Left ventricle myocardium inferior (tissue), 1 donor: ENCODE measurements at regions not wholly inside any gene's neighbourhood (a gene's known extent, or its start where the extent isn't known, plus 50 kb on each side); places are given as distances from the start of the nearest gene placed in this dataset.

ENCODE experiments used
- DNase-seq: peaks from one replicate; pipeline ENCODE4 v3.0.0-alpha.2; 2020
- H3K27ac ChIP-seq: fragments of 200-600 bp; replicated peaks from 2 replicates; pipeline ENCODE4 v1.8.0; 2021
- H3K27me3 ChIP-seq: fragments of 200-600 bp; 2 replicates; pipeline ENCODE4 v1.8.0; 2021; ENCODE audit warnings: low read depth
- H3K36me3 ChIP-seq: fragments of 200-600 bp; 2 replicates; pipeline ENCODE4 v1.8.0; 2021
- H3K4me1 ChIP-seq: fragments of 200-600 bp; 2 replicates; pipeline ENCODE4 v1.8.0; 2021
- H3K4me3 ChIP-seq: fragments of 200-600 bp; 2 replicates; pipeline ENCODE4 v1.8.0; 2021; ENCODE audit warnings: mild to moderate bottlenecking, moderate library complexity
- H3K9me3 ChIP-seq: fragments of 200-600 bp; replicated peaks from 2 replicates; pipeline ENCODE4 v1.8.0; 2021
- intact Hi-C: fragments of 100-400 bp; cut with micrococcal nuclease; formaldehyde crosslinking; loops from one replicate; pipeline ENCODE4 v1.11.0; 2022
- TF ChIP-seq, protein P1 (sequence below): fragments of 200-600 bp; IDR thresholded peaks from 2 replicates; pipeline ENCODE4 v1.8.0; 2021; ENCODE audit warnings: antibody characterized with exemption, mild to moderate bottlenecking, borderline replicate concordance
- donor health status: DM: no; HTN: yes; CAD: no; lungs with severe emphysema.

DNA sequence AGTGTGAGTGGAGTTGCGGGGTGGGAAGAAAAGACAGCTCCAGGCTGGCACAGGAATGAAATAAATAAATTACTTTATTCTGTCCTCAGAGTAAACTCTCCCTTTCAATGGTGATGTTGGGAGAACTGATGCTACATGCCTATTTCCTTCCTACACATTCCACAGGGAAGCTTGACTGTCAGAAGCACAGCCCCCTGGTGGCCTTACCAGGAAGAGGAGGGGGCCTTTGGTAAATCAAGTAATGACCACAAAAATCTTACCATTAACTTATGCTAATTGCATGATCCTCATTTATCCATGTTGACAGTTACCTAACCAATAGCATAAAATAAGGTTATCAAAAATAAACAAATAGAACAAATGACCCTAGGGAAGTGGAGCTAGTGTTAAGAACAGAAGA, 605.0 kb upstream of the PKN2 start:
- no peaks in the 10 kb centered on the region for H3K27me3 ChIP-seq
- H3K4me3 ChIP-seq = no peak overlapping the region
- H3K4me1 ChIP-seq = no peaks in the 10 kb centered on the region
- H3K9me3 ChIP-seq = no peaks in the 10 kb centered on the region
- no peak for DNase-seq
- TF ChIP-seq, protein P1, sequence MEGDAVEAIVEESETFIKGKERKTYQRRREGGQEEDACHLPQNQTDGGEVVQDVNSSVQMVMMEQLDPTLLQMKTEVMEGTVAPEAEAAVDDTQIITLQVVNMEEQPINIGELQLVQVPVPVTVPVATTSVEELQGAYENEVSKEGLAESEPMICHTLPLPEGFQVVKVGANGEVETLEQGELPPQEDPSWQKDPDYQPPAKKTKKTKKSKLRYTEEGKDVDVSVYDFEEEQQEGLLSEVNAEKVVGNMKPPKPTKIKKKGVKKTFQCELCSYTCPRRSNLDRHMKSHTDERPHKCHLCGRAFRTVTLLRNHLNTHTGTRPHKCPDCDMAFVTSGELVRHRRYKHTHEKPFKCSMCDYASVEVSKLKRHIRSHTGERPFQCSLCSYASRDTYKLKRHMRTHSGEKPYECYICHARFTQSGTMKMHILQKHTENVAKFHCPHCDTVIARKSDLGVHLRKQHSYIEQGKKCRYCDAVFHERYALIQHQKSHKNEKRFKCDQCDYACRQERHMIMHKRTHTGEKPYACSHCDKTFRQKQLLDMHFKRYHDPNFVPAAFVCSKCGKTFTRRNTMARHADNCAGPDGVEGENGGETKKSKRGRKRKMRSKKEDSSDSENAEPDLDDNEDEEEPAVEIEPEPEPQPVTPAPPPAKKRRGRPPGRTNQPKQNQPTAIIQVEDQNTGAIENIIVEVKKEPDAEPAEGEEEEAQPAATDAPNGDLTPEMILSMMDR = peak; percentile 33
- no peaks in the 10 kb centered on the region for H3K36me3 ChIP-seq
- intact Hi-C loops = no loop called here
- no peak overlapping the region for H3K27ac ChIP-seq

DNA sequence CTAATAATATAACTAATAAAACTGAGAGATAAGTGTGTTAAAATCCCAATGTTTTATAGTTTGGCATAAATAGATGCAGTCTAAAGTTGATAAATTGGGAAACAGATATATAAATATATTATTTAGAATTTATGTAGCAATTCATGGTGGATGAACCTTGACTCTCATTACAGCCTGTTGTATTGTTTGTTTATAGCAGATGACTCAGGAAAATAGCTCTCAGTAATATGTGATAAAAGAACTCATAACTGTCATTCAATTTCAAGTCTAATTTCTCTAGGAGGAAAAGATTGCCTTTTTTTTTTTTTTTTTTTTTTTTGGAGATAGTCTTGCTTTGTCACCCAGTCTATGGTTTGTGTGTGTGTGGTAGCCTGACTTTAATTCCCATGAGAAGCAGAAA, 603.2 kb upstream of the PKN2 start:
- intact Hi-C loops = no loop called here
- Histone ChIP-seq H3K4me3 (no peak overlapping the region), H3K4me1 (no peaks in the 10 kb centered on the region), H3K27ac (no peak overlapping the region), H3K36me3 (no peaks in the 10 kb centered on the region), H3K9me3 (peaks cover 17% of the 10 kb centered on the region), H3K27me3 (no peaks in the 10 kb centered on the region)
- TF ChIP-seq, protein P1 = no peak
- DNase-seq = no peak

DNA sequence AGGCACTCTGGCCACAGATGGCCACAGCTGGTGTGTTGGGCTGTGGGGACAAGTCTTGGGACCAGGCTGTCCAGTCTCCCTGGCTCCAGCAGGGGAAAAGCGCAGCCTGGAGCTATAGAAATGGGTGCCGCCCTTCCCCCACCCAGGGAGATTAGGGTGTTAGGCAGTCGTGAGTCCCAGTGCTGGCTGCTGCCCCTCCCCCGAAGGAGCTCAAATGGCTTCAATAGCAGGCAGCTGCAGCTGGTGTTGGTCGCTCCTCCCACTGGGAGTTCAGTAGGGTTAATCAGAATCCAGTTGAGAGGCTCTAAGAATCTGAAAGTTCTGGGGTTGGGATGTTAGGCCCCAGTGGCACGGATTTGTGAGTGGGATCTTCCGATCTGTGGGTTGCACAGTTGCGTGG, 595.6 kb upstream of the PKN2 start:
- Histone ChIP-seq H3K27ac (no peak overlapping the region), H3K9me3 (peaks cover 35% of the 10 kb centered on the region), H3K27me3 (no peaks in the 10 kb centered on the region), H3K4me1 (no peaks in the 10 kb centered on the region), H3K4me3 (no peak overlapping the region), H3K36me3 (no peaks in the 10 kb centered on the region)
- DNase-seq = no peak
- intact Hi-C loops = no loop called here
- TF ChIP-seq, protein P1 = no peak

DNA sequence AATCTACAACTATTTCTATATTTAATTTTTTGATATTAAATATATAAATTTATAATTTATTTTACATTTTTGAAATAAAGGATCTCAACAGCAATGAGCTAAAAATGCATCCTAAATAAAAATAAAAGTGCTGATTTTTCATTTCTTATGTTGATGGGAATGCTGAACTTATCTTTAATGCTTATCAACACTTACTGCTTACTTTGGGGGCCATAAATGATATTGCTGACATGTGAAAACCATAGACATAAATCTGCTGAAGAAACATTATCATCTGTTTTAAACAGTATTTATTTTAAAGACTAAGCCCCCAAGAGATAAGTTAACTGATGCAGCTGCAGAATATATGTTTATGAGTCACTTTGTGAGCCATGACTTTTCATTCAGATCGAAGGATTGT, 594.1 kb upstream of the PKN2 start:
- no peak for DNase-seq
- TF ChIP-seq, protein P1 = no peak
- Histone ChIP-seq H3K27ac (no peak overlapping the region), H3K36me3 (no peaks in the 10 kb centered on the region), H3K9me3 (peaks cover 27% of the 10 kb centered on the region), H3K27me3 (no peaks in the 10 kb centered on the region), H3K4me3 (no peak overlapping the region), H3K4me1 (no peaks in the 10 kb centered on the region)
- intact Hi-C loops = no loop called here

DNA sequence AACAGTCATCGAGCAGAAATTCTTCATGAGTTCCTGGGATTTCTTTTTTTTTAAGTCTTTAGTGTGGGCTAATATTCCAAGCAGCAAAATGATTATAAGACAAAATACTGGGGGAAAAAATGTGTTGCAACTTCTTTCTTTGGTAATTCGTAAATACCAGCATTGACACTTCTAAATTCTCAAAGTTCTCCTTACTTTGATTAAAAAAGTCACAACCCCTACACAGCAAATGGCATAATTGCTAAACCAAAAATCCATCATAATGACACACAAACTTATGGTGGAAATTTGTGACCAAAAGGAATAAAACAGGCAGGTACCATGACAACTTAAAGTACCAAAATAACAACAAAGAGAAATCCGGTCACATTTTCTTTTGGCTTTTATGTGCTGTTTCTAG, 585.2 kb upstream of the PKN2 start:
- TF ChIP-seq, protein P1 = no peak
- no peaks in the 10 kb centered on the region for H3K9me3 ChIP-seq
- H3K4me3 ChIP-seq = no peak overlapping the region

DNA sequence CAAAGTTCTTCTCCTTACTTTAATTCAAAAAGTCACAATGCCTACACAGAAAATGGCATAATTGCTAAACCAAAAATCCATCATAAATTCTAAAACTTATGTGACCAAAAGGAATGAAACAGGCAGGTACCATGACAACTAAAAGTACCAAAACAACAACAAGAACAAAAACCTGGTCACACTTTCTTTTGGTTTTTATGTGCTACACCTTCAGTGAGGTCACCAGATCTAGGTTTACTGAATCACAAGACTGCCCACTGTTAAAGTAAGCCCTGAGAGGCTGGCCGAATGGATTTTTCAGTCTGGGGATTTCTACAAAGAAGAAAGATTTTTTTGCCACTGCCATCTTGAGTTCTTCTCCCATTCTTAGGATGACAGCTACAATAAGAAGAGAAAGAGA, 583.0 kb upstream of the PKN2 start:
- TF ChIP-seq, protein P1 = no peak
- H3K36me3 ChIP-seq = no peaks in the 10 kb centered on the region
- no peak overlapping the region for H3K4me3 ChIP-seq

More for the DNA sequence above, 585.2 kb upstream of the PKN2 start:
- H3K4me1 ChIP-seq = no peaks in the 10 kb centered on the region
- no peaks in the 10 kb centered on the region for H3K36me3 ChIP-seq
- H3K27me3 ChIP-seq = no peaks in the 10 kb centered on the region
- intact Hi-C loops = no loop called here
- DNase-seq = no peak
- H3K27ac ChIP-seq = no peak overlapping the region

More for the DNA sequence above, 583.0 kb upstream of the PKN2 start:
- Histone ChIP-seq H3K4me1 (no peaks in the 10 kb centered on the region), H3K9me3 (no peaks in the 10 kb centered on the region), H3K27ac (no peak overlapping the region), H3K27me3 (no peaks in the 10 kb centered on the region)
- DNase-seq = no peak
- intact Hi-C loops = no loop called here
